Keratinocyte (primary cell): ENCODE measurements at regions not wholly inside any gene's neighbourhood (a gene's known extent, or its start where the extent isn't known, plus 50 kb on each side); places are given as distances from the start of the nearest gene placed in this dataset.

ENCODE experiments used
- CTCF ChIP-seq, 3 experiments: IDR thresholded peaks in 1 of 3; conservative IDR thresholded peaks in 1 of 3; optimal IDR thresholded peaks in 1 of 3; 2 replicates in 2 of 3; 3 replicates in 1 of 3; pipeline versions ENCODE3 to v1.5.1; 2011; ENCODE audit warnings: low read length in 3 of 3, mild to moderate bottlenecking in 3 of 3, moderate library complexity in 2 of 3, control low read depth in 1 of 3, inconsistent platforms in 1 of 3; ENCODE audit not compliant: insufficient read depth in 2 of 3; ENCODE audit errors: extremely low read depth in 1 of 3
- EZH2 ChIP-seq: IDR thresholded peaks from one replicate; pipeline ENCODE4 v1.6.1; 2012; ENCODE audit warnings: inconsistent platforms, mild to moderate bottlenecking, low read length, moderate library complexity

GRCh38 chr17:74061758-74062157 is 141.7 kb upstream of the RPL38 start:
- TF ChIP-seq CTCF (optimal IDR thresholded peaks at IDR 0.05 in 1 of 3, IDR thresholded peaks at IDR 0.05 in 1 of 3, conservative IDR thresholded peaks at IDR 0.05 in 1 of 3; ENCODE audit: extremely low read depth in 1 of 3, insufficient read depth in 2 of 3, low read length in 3 of 3), result no peak
- no peak for TF ChIP-seq EZH2
